ENCODE measurements at regions not wholly inside any gene's neighbourhood (a gene's known extent, or its start where the extent isn't known, plus 50 kb on each side); places are given as distances from the start of the nearest gene placed in this dataset.

GRCh38 chr6:144619966-144620365 lies 334.8 kb downstream of the UTRN start:
- H3K36me3 ChIP-seq (ENCODE audit: control insufficient read depth in 2 of 4, insufficient read depth in 4 of 4, low read length in 3 of 4): no peaks in the 10 kb centered on the region
- ChIA-PET POLR2A (ENCODE audit: partially characterized antibody) (interaction anchor here (0.9 to 1.1 kb wide), 2 partner anchors 38 to 41 kb away, joined by 3 to 4 read pairs; no protein-coding TSS in a partner anchor), CTCF (ENCODE audit: partially characterized antibody) (interaction anchor here (0.8 to 1.1 kb wide), 3 partner anchors 14 to 115 kb away, joined by 3 read pairs; no protein-coding TSS in a partner anchor)
- no peak overlapping the region for H2BK15ac ChIP-seq (ENCODE audit: low read length)
- H2BK12ac ChIP-seq (ENCODE audit: low read depth, low read length): no peak overlapping the region
- no peaks in the 10 kb centered on the region for H3K79me1 ChIP-seq (ENCODE audit: low read depth, low read length)
- H4K8ac ChIP-seq (ENCODE audit: extremely low read depth, insufficient read depth, low read length): no peak overlapping the region
- no peaks in the 10 kb centered on the region for H4K20me1 ChIP-seq (replicated peaks in 1 of 2; ENCODE audit: control insufficient read depth in 1 of 2, insufficient read depth in 2 of 2, low read length in 2 of 2)
- H3K9ac ChIP-seq (replicated peaks in 1 of 4; ENCODE audit: extremely low read depth in 1 of 4, low read depth in 3 of 4, low read length in 3 of 4): no peak overlapping the region
- H3K23ac ChIP-seq (ENCODE audit: insufficient read length): no peak overlapping the region
- 90% methylated on average over 2 of the region's 2 CpGs; no CpG with 5 or more reads in 1 of the 2 experiments for WGBS, 2 experiments (ENCODE audit: extremely low coverage in 1 of 2, insufficient coverage in 1 of 2, insufficient read length in 1 of 2, insufficient replicate concordance in 2 of 2, low coverage in 1 of 2, low lambda C conversion rate in 2 of 2, missing lambda C conversion rate in 1 of 2)
- H3K9me3 ChIP-seq (ENCODE audit: insufficient read depth in 2 of 2, low read depth in 1 of 2, low read length in 1 of 2): no peaks in the 10 kb centered on the region
- H4K91ac ChIP-seq (replicated peaks; ENCODE audit: insufficient read length, low read length): no peak overlapping the region
- no peak overlapping the region for H2BK20ac ChIP-seq (ENCODE audit: low read length)
- H2BK120ac ChIP-seq (replicated peaks; ENCODE audit: low read depth, low read length): no peak overlapping the region
- no peak overlapping the region for H3K27ac ChIP-seq (ENCODE audit: low read depth, low read length)
- H3K4me3 ChIP-seq (ENCODE audit: extremely low read depth in 1 of 4, insufficient read depth in 2 of 4, low read depth in 3 of 4, low read length in 4 of 4): no peak overlapping the region
- H3K4me1 ChIP-seq (replicated peaks in 1 of 4; ENCODE audit: control insufficient read depth in 3 of 4, insufficient read depth in 4 of 4, low read length in 3 of 4): peaks cover 3 to 12% (median 7%) of the 10 kb centered on the region in 4 experiments; a peak in 6 of 7 replicates
- H3K18ac ChIP-seq (ENCODE audit: extremely low read depth, low read length): no peak overlapping the region
- no peak overlapping the region for H4K5ac ChIP-seq (ENCODE audit: insufficient read length, low read depth, low read length)
- no peak overlapping the region for H2AFZ ChIP-seq (ENCODE audit: low read length)
- H3K79me2 ChIP-seq (ENCODE audit: control insufficient read depth in 1 of 2, insufficient read depth in 2 of 2, low read length in 2 of 2): no peaks in the 10 kb centered on the region
- DNase-seq (ENCODE audit: low read depth in 1 of 2, low spot score in 2 of 2): no peak
- no peaks in the 10 kb centered on the region for H3K27me3 ChIP-seq (replicated peaks in 1 of 4; ENCODE audit: control insufficient read depth in 3 of 4, extremely low read depth in 1 of 4, insufficient read depth in 3 of 4, low read length in 3 of 4)
- H3K4me2 ChIP-seq (ENCODE audit: insufficient read depth in 1 of 2, low read depth in 2 of 2, low read length in 2 of 2): no peak overlapping the region
- FAIRE-seq: no peak
- no peak overlapping the region for H3K56ac ChIP-seq (replicated peaks; ENCODE audit: insufficient read length, low read depth, low read length)
- no peaks in the 10 kb centered on the region for H3K23me2 ChIP-seq (ENCODE audit: low read depth, low read length)
- H3K4ac ChIP-seq (replicated peaks; ENCODE audit: insufficient read length, low read depth, low read length): no peak overlapping the region
- no peak overlapping the region for H2AK5ac ChIP-seq (ENCODE audit: low read depth, low read length)
- H2BK5ac ChIP-seq (ENCODE audit: low read depth, low read length): no peak overlapping the region
- H3K14ac ChIP-seq (ENCODE audit: insufficient read length): no peak overlapping the region
- TF ChIP-seq TCF12 (IDR thresholded peaks at IDR 0.05; ENCODE audit: low read depth, low read length) (no peak), RBBP5 (IDR thresholded peaks at IDR 0.05; ENCODE audit: borderline replicate concordance, low read depth, low read length) (no peak), CBX5 (IDR thresholded peaks at IDR 0.05; ENCODE audit: low read depth, low read length) (no peak), RNF2 (IDR thresholded peaks at IDR 0.05; ENCODE audit: borderline replicate concordance, low read depth, low read length, missing control alignments, poor library complexity, severe bottlenecking) (no peak), E2F6 (IDR thresholded peaks at IDR 0.05) (no peak), HDAC2 (IDR thresholded peaks at IDR 0.05; ENCODE audit: borderline replicate concordance in 1 of 2, low read depth in 2 of 2, low read length in 2 of 2) (no peak), NANOG (IDR thresholded peaks at IDR 0.05; ENCODE audit: insufficient read depth, low read depth, low read length, poor library complexity, severe bottlenecking) (no peak), MAFK (IDR thresholded peaks at IDR 0.05; ENCODE audit: low read depth, low read length) (no peak), SRF (IDR thresholded peaks at IDR 0.05; ENCODE audit: low read depth, low read length) (no peak), EZH2 (IDR thresholded peaks at IDR 0.05; ENCODE audit: low read depth, low read length, severe bottlenecking) (no peak), CREB1 (IDR thresholded peaks at IDR 0.05) (no peak), CTBP2 (IDR thresholded peaks at IDR 0.05; ENCODE audit: borderline replicate concordance, insufficient read depth, insufficient read length, low read length) (no peak), POLR2A (IDR thresholded peaks at IDR 0.05; ENCODE audit: control extremely low read depth in 1 of 2, low read depth in 2 of 2, low read length in 2 of 2) (no peak)

Data from H1 (cell line).